Endothelial cell of umbilical vein (primary cell): ENCODE measurements at regions not wholly inside any gene's neighbourhood (a gene's known extent, or its start where the extent isn't known, plus 50 kb on each side); places are given as distances from the start of the nearest gene placed in this dataset.

Experiments
- BruUV-seq: library from RNA; stranded (reverse); fragments of 400-500 nt; replicated peaks from 2 replicates; lab custom pipeline; 2021; lab: Mats Ljungman, UMichigan
- CTCF ChIA-PET: fragments of 300-600, 350-600 bp; sonication (Branson Sonifier 250); formaldehyde crosslinking; loops from one replicate; lab custom pipeline; 2021; ENCODE audit warnings: antibody characterized with exemption, inconsistent platforms; lab: Charles Lee
- POLR2A ChIA-PET: fragments of 300-600, 350-600 bp; sonication (Branson Sonifier 250); formaldehyde crosslinking; loops from one replicate; lab custom pipeline; 2021; ENCODE audit warnings: antibody characterized with exemption, inconsistent platforms; lab: Charles Lee
- DNase-seq: peaks from one replicate; pipeline ENCODE4 v3.0.0-alpha.2; 2011; ENCODE audit warnings: low read depth, low spot score
- FAIRE-seq: peaks from 2 replicates; lab custom pipeline; 2011; peaks lifted over from hg19 to GRCh38; lab: Jason Lieb, UNC
- H2AFZ ChIP-seq: 2 replicates; pipeline ENCODE4 v1.6.0; 2012; ENCODE audit warnings: low read depth, low read length, control low read depth, inconsistent platforms
- H3K27ac ChIP-seq: 2 replicates; pipeline ENCODE4 v1.5.1; 2011; ENCODE audit warnings: low read depth, mild to moderate bottlenecking, control low read depth, low read length, moderate library complexity; ENCODE audit not compliant: insufficient read depth
- H3K27me3 ChIP-seq, 2 experiments: 2 replicates each; pipeline versions ENCODE4 v1.6.0 to v1.6.1; 2011; ENCODE audit warnings: low read length in 2 of 2, mixed read lengths in 1 of 2; ENCODE audit not compliant: control insufficient read depth in 2 of 2, insufficient read depth in 2 of 2
- H3K36me3 ChIP-seq, 2 experiments: 2 replicates in 1 of 2; 3 replicates in 1 of 2; pipeline ENCODE4 v1.5.1; 2011; ENCODE audit warnings: low read length in 2 of 2, mild to moderate bottlenecking in 1 of 2, moderate library complexity in 1 of 2; ENCODE audit not compliant: control insufficient read depth in 2 of 2, insufficient read depth in 2 of 2; ENCODE audit errors: extremely low read depth in 1 of 2
- H3K4me1 ChIP-seq: 3 replicates; pipeline ENCODE4 v1.5.1; 2011; ENCODE audit warnings: mild to moderate bottlenecking, low read length; ENCODE audit not compliant: control insufficient read depth, insufficient read depth; ENCODE audit errors: extremely low read depth
- H3K4me2 ChIP-seq: 2 replicates; pipeline ENCODE4 v1.6.1; 2011; ENCODE audit warnings: low read length, control low read depth, mixed read lengths; ENCODE audit not compliant: insufficient read depth
- H3K4me3 ChIP-seq, 3 experiments: fragments of 200-600 bp in 1 of 3; sonication (generic), shearing (Covaris generic) in 1 of 3; replicated peaks in 1 of 3; 2 replicates each; pipeline ENCODE4 v1.5.1; 2011 to 2016; ENCODE audit warnings: control low read depth in 3 of 3, low read length in 3 of 3, mild to moderate bottlenecking in 2 of 3, inconsistent platforms in 1 of 3, low read depth in 1 of 3, moderate library complexity in 1 of 3; ENCODE audit not compliant: insufficient read depth in 1 of 3
- H3K79me2 ChIP-seq: 2 replicates; pipeline ENCODE4 v1.6.0; 2012; ENCODE audit warnings: low read length, inconsistent platforms; ENCODE audit not compliant: control insufficient read depth, insufficient read depth
- H3K9ac ChIP-seq: replicated peaks from 2 replicates; pipeline ENCODE3; 2011; ENCODE audit warnings: low read length, control low read depth; ENCODE audit not compliant: insufficient read depth; ENCODE audit errors: extremely low read depth
- H3K9me1 ChIP-seq: replicated peaks from 3 replicates; pipeline ENCODE4 v1.6.0; 2011; ENCODE audit warnings: mild to moderate bottlenecking, low read length; ENCODE audit not compliant: control insufficient read depth, insufficient read depth; ENCODE audit errors: extremely low read depth
- H3K9me3 ChIP-seq: replicated peaks from 2 replicates; pipeline ENCODE4 v1.5.1; 2012; ENCODE audit warnings: low read length, inconsistent platforms; ENCODE audit not compliant: control insufficient read depth, insufficient read depth
- H4K20me1 ChIP-seq: replicated peaks from 2 replicates; pipeline ENCODE3; 2011; ENCODE audit warnings: mild to moderate bottlenecking, low read length; ENCODE audit not compliant: control insufficient read depth, insufficient read depth; ENCODE audit errors: extremely low read depth
- EZH2 ChIP-seq: IDR thresholded peaks from 2 replicates; pipeline ENCODE4 v1.6.1; 2012; ENCODE audit warnings: borderline replicate concordance, low read depth, mild to moderate bottlenecking, moderate library complexity, low read length, inconsistent platforms; ENCODE audit not compliant: severe bottlenecking
- FOS ChIP-seq: IDR thresholded peaks from 2 replicates; pipeline ENCODE4 v1.6.1; 2011; ENCODE audit warnings: mild to moderate bottlenecking, low read length, moderate library complexity, borderline replicate concordance; ENCODE audit not compliant: insufficient read depth
- GATA2 ChIP-seq: IDR thresholded peaks from 2 replicates; pipeline ENCODE4 v1.7.0; 2011; ENCODE audit warnings: low read depth, mild to moderate bottlenecking, moderate library complexity, mixed read lengths, low read length; ENCODE audit not compliant: insufficient read length, insufficient read depth
- JUN ChIP-seq: IDR thresholded peaks from 2 replicates; pipeline ENCODE4 v1.6.1; 2011; ENCODE audit warnings: borderline replicate concordance, low read depth; ENCODE audit not compliant: insufficient read length, insufficient read depth
- MYC ChIP-seq: IDR thresholded peaks from one replicate; pipeline ENCODE4 v1.6.1; 2011; ENCODE audit warnings: mild to moderate bottlenecking, low read depth, low read length
- POLR2A ChIP-seq: IDR thresholded peaks from 2 replicates; pipeline ENCODE4 v1.6.1; 2012; ENCODE audit warnings: low read depth, mild to moderate bottlenecking, control low read depth, low read length
- POLR2AphosphoS5 ChIP-seq: IDR thresholded peaks from 2 replicates; pipeline ENCODE4 v1.6.1; 2012; ENCODE audit warnings: low read depth, mild to moderate bottlenecking, control low read depth, low read length, moderate library complexity; ENCODE audit not compliant: insufficient read depth
- dilution Hi-C: fragments of 300-500 bp; cut with MboI; formaldehyde crosslinking; loops from one replicate; pipeline ENCODE4 v1.15.0; 2019; ENCODE audit warnings: low sequenced_read_pairs; ENCODE audit not compliant: extremely low pct_ligation_motif_present
- intact Hi-C: fragments of 100-400 bp; cut with micrococcal nuclease; formaldehyde crosslinking; loops from one replicate; pipeline ENCODE4 v1.10.0; 2022
- TF ChIP-seq, protein P1 (sequence below): IDR thresholded peaks from 2 replicates; pipeline ENCODE4 v1.6.1; 2011; ENCODE audit not compliant: insufficient read depth, insufficient read length

DNA sequence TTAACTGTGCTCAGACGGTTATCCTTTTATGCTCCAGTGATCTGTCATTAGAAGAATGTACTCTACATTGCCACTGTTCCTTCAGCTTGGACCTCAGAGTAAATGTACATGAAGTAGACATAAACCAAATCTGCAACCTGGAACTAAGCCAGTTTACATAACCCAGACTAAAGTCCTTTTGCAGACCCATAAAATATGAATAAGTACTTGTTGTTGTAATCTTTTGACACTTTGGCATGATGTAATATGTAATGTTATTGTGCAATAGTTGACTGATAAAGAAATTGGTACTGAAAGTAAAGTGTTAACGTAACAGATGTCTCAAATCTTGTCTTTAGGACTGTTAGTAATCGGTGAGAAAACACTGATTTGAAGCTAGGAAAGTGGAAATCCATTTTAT is 115.8 kb upstream of the SORCS1 start:
- Histone ChIP-seq H3K4me3 (no peak overlapping the region), H3K4me2 (no peak overlapping the region), H3K36me3 (no peaks in the 10 kb centered on the region), H4K20me1 (no peaks in the 10 kb centered on the region), H3K9me1 (no peaks in the 10 kb centered on the region), H2AFZ (no peak overlapping the region), H3K27ac (no peak overlapping the region), H3K9me3 (peaks cover 2% of the 10 kb centered on the region), H3K79me2 (no peaks in the 10 kb centered on the region), H3K27me3 (no peaks in the 10 kb centered on the region), H3K4me1 (no peaks in the 10 kb centered on the region), H3K9ac (no peak overlapping the region)
- intact Hi-C loops = no loop called here
- DNase-seq (no peak), FAIRE-seq (no peak)
- TF ChIP-seq JUN = no peak
- ChIA-PET CTCF (no interaction called here), POLR2A (no interaction called here)
- dilution Hi-C loops = no loop called here
- BruUV-seq = no TSS peak

DNA sequence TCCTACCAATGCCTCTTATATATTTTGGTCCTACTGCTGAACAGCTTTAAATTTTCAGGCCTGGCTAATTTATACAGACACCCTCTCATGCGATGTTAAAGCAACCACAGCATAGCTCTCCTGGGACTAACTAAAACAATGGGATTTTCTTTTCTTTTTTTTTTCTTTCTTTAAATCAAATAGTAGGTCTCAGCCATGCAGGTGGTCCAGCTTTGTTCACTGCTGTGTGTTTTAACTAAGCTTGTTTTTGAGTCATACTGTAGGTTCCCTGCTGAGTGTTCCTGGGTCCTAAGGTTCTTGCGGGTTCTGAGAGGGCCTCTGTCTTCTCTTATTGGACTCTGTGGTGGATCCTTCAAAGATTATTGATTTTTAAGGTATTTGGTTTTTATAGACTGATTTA is 113.1 kb upstream of the SORCS1 start:
- H3K4me2 ChIP-seq = no peak overlapping the region
- H3K4me1 ChIP-seq = no peaks in the 10 kb centered on the region
- TF ChIP-seq EZH2 (no peak), MYC (no peak), FOS (no peak), GATA2 (no peak), POLR2AphosphoS5 (no peak), POLR2A (no peak), JUN (no peak)
- TF ChIP-seq, protein P1, sequence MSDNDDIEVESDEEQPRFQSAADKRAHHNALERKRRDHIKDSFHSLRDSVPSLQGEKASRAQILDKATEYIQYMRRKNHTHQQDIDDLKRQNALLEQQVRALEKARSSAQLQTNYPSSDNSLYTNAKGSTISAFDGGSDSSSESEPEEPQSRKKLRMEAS = no peak
- ChIA-PET CTCF (no interaction called here), POLR2A (no interaction called here)
- no peak overlapping the region for H3K27ac ChIP-seq
- no peaks in the 10 kb centered on the region for H3K36me3 ChIP-seq
- DNase-seq (no peak), FAIRE-seq (no peak)
- intact Hi-C loops = no loop called here
- H3K79me2 ChIP-seq = no peaks in the 10 kb centered on the region
- no peaks in the 10 kb centered on the region for H3K27me3 ChIP-seq
- H3K9ac ChIP-seq = no peak overlapping the region
- H2AFZ ChIP-seq = no peak overlapping the region
- dilution Hi-C loops = no loop called here
- no peaks in the 10 kb centered on the region for H4K20me1 ChIP-seq
- no peaks in the 10 kb centered on the region for H3K9me1 ChIP-seq
- BruUV-seq = no TSS peak
- H3K9me3 ChIP-seq = peaks cover 3% of the 10 kb centered on the region
- no peak overlapping the region for H3K4me3 ChIP-seq
